ENCODE measurements at regions not wholly inside any gene's neighbourhood (a gene's known extent, or its start where the extent isn't known, plus 50 kb on each side); places are given as distances from the start of the nearest gene placed in this dataset.
A peak's percentile ranks its signal among the peaks of the same experiment; 100 is the strongest.

DNA sequence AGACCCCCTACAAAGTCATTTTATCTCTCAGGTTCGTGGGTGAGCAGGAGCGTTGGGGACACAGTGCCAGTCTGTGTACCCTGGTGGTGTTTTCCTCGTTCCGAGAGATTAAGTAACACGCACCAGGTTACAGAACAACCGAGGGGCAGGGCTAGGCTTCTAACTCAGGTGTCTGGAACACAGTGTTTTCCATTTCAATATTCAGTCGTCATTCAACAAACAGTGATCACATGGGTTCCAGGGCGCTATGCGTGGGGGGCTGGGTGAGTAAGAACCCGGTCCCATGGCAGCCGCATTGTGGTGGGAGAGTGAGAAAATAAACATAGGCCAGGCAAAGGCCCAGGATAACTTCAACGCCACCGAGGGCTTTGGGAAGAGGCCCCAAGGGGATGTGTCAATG, 55.9 kb upstream of the RNU6ATAC start:
- peak overlapping the region; percentile 12; the same call in 1 of the 2 replicates for H3K4ac ChIP-seq (ENCODE audit: low read depth, low read length)
- H2AFZ ChIP-seq (replicated peaks; ENCODE audit: low read length, poor library complexity) = no peak overlapping the region
- peak overlapping the region; percentile 36 for H2BK120ac ChIP-seq (ENCODE audit: low read depth, low read length)
- dilution Hi-C loops (cut with HindIII; ENCODE audit: low sequenced_read_pairs, unreplicated experiment) = no loop called here
- ChIA-PET POLR2A (ENCODE audit: unreplicated experiment) (no interaction called here), CTCF (no interaction called here)
- no peak overlapping the region for H4K5ac ChIP-seq (ENCODE audit: low read depth, low read length)
- DNase-seq (no peak), ATAC-seq (ENCODE audit: low read depth) (no peak)
- peak overlapping the region; percentile 12; the same call in 1 of the 2 replicates for H4K91ac ChIP-seq (ENCODE audit: insufficient read depth, low read depth, low read length)
- no TSS peak for BruUV-seq (replicated peaks)
- H2BK20ac ChIP-seq (ENCODE audit: low read depth, low read length) = 0 out of 2 replicates have a peak overlapping the region, but pooled peaks have one; percentile 16
- no peak overlapping the region for H4K8ac ChIP-seq (ENCODE audit: low read depth in 2 of 2, low read length in 2 of 2)
- peaks cover 5% of the 10 kb centered on the region; the same call in 1 of the 2 replicates for H3K9me1 ChIP-seq (ENCODE audit: insufficient read depth, low read length)
- H3K79me1 ChIP-seq (ENCODE audit: low read depth in 1 of 2, low read length in 2 of 2) = no peaks in the 10 kb centered on the region
- no peak overlapping the region for H3K4me2 ChIP-seq (ENCODE audit: low read depth, low read length)
- H4K20me1 ChIP-seq (ENCODE audit: insufficient read depth, low read length) = no peaks in the 10 kb centered on the region
- no peak overlapping the region for H2BK15ac ChIP-seq (ENCODE audit: low read depth, low read length)
- H3K56ac ChIP-seq (ENCODE audit: extremely low read depth, insufficient read depth, low read length) = no peak overlapping the region
- TF ChIP-seq BHLHE40 (IDR thresholded peaks at IDR 0.05; ENCODE audit: low read depth, low read length) (no peak), FOS (IDR thresholded peaks at IDR 0.05; ENCODE audit: low read depth, low read length) (no peak), MXI1 (IDR thresholded peaks at IDR 0.05; ENCODE audit: borderline replicate concordance, low read depth, low read length) (no peak)
- TF ChIP-seq, protein P1, sequence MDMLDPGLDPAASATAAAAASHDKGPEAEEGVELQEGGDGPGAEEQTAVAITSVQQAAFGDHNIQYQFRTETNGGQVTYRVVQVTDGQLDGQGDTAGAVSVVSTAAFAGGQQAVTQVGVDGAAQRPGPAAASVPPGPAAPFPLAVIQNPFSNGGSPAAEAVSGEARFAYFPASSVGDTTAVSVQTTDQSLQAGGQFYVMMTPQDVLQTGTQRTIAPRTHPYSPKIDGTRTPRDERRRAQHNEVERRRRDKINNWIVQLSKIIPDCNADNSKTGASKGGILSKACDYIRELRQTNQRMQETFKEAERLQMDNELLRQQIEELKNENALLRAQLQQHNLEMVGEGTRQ (IDR thresholded peaks at IDR 0.05; ENCODE audit: low read depth, low read length) = peak; percentile 26; the same call in 1 of the 2 replicates
- no peak overlapping the region for H3K27ac ChIP-seq (ENCODE audit: insufficient read depth, low read length)
- no peak overlapping the region for H3K23ac ChIP-seq (ENCODE audit: low read depth, low read length)
- in situ Hi-C loops (cut with MboI; ENCODE audit: low sequenced_read_pairs) = no loop called here
- no peak overlapping the region for H3K18ac ChIP-seq (ENCODE audit: low read depth, low read length)
- no peak overlapping the region for H2AK9ac ChIP-seq (replicated peaks; ENCODE audit: low read depth, low read length, poor library complexity)
- H3K9ac ChIP-seq (ENCODE audit: low read depth, low read length) = no peak overlapping the region
- no peaks in the 10 kb centered on the region for H3K9me3 ChIP-seq (ENCODE audit: control insufficient read depth, insufficient read depth, low read length)
- no peak overlapping the region for H2AK5ac ChIP-seq (ENCODE audit: low read depth, low read length)
- WGBS, 2 experiments (ENCODE audit: extremely low coverage in 2 of 2, insufficient read length in 1 of 2) = 68% methylated on average over 4 of the region's 13 CpGs; no CpG with 5 or more reads in 1 of the 2 experiments
- intact Hi-C loops (cut with micrococcal nuclease) = no loop called here
- H3K4me1 ChIP-seq (ENCODE audit: control insufficient read depth, insufficient read depth, low read length) = peaks cover 27% of the 10 kb centered on the region
- no peak overlapping the region for H3K4me3 ChIP-seq (ENCODE audit: insufficient read depth, low read depth, low read length)
- H3K14ac ChIP-seq (replicated peaks; ENCODE audit: low read depth, low read length) = no peak overlapping the region
- no peaks in the 10 kb centered on the region for H3K36me3 ChIP-seq (ENCODE audit: control insufficient read depth, insufficient read depth, low read length)
- no peaks in the 10 kb centered on the region for H3K27me3 ChIP-seq (ENCODE audit: control insufficient read depth, insufficient read depth, low read length)
- H2BK5ac ChIP-seq (ENCODE audit: low read depth, low read length, poor library complexity, severe bottlenecking) = no peak overlapping the region
